ENCODE measurements at regions not wholly inside any gene's neighbourhood (a gene's known extent, or its start where the extent isn't known, plus 50 kb on each side); places are given as distances from the start of the nearest gene placed in this dataset.

- no peak for TF ChIP-seq SIN3A (IDR thresholded peaks at IDR 0.05; ENCODE audit: borderline replicate concordance, insufficient read depth, low read length)
- no peak for TF ChIP-seq POLR2AphosphoS5 (IDR thresholded peaks at IDR 0.05; ENCODE audit: low read depth, low read length)
- no peak for TF ChIP-seq TAF1 (IDR thresholded peaks at IDR 0.05; ENCODE audit: borderline replicate concordance, insufficient read depth, low read length)
These were observed 114.9 kb upstream of the GPRIN3 start for GRCh38 chr4:89422441-89422990.
